K562 (cell line): ENCODE measurements at regions not wholly inside any gene's neighbourhood (a gene's known extent, or its start where the extent isn't known, plus 50 kb on each side); places are given as distances from the start of the nearest gene placed in this dataset.

Experiments used
- ATAC-seq: fragments of 200-7000 bp; cut with Tn5 transposase; 3 replicates; pipeline ENCODE4 v1.9.1; 2020; ENCODE audit warnings: moderate library complexity
- BruUV-seq: library from RNA; stranded (reverse); fragments of 400-500 nt; replicated peaks from 2 replicates; lab custom pipeline; 2021; lab: Mats Ljungman, UMichigan
- CTCF ChIA-PET: fragments of 300-600 bp; formaldehyde crosslinking; extraction: SDS; loops from one replicate; lab custom pipeline; 2021; ENCODE audit warnings: low intra/inter-chr PET ratio; lab: Yijun Ruan, JAX
- POLR2A ChIA-PET: fragments of 300-600, 350-650 bp; sonication (Branson Sonifier 250); formaldehyde crosslinking; extraction: SDS; loops from one replicate; lab custom pipeline; 2021; ENCODE audit warnings: antibody characterized with exemption, inconsistent platforms; lab: Yijun Ruan, JAX
- DNase-seq, 4 experiments: peaks; one replicate each; pipeline versions ENCODE4 v3.0.0 to v3.0.0-alpha.2; 2011 to 2018; ENCODE audit warnings: low spot score in 3 of 4, mixed read lengths in 3 of 4; ENCODE audit errors: extremely low read depth in 1 of 4
- FAIRE-seq: peaks from 2 replicates; lab custom pipeline; 2011; peaks lifted over from hg19 to GRCh38; lab: Jason Lieb, UNC
- H2AFZ ChIP-seq: 2 replicates; pipeline ENCODE4 v1.6.0; 2011; ENCODE audit warnings: low read depth, low read length, control low read depth, inconsistent platforms
- H3K27ac ChIP-seq: fragments of 200-600 bp; 3 replicates; pipeline ENCODE4 v1.8.0; 2011; ENCODE audit warnings: low read depth, mild to moderate bottlenecking, control low read depth, inconsistent platforms, low read length, moderate library complexity, mixed read lengths; ENCODE audit errors: extremely low read depth
- H3K27me3 ChIP-seq, 2 experiments: fragments of 300-600 bp in 1 of 2; 2 replicates in 1 of 2; 3 replicates in 1 of 2; pipeline versions ENCODE4 v1.6.0 to v1.8.0; 2011; ENCODE audit warnings: inconsistent platforms in 2 of 2, low read length in 2 of 2, mild to moderate bottlenecking in 1 of 2, mixed read lengths in 1 of 2, moderate library complexity in 1 of 2; ENCODE audit not compliant: control insufficient read depth in 2 of 2, insufficient read depth in 2 of 2
- H3K36me3 ChIP-seq: fragments of 300-600 bp; 3 replicates; pipeline ENCODE4 v1.8.0; 2011; ENCODE audit warnings: mild to moderate bottlenecking, low read length, inconsistent platforms; ENCODE audit not compliant: control insufficient read depth, insufficient read depth
- H3K4me1 ChIP-seq, 2 experiments: fragments of 200-600 bp in 1 of 2; replicated peaks in 1 of 2; 2 replicates in 1 of 2; 3 replicates in 1 of 2; pipeline versions ENCODE4 v1.5.1 to v1.8.0; 2011; ENCODE audit warnings: inconsistent platforms in 2 of 2, low read length in 2 of 2, mild to moderate bottlenecking in 1 of 2, mixed read lengths in 1 of 2, moderate library complexity in 1 of 2; ENCODE audit not compliant: control insufficient read depth in 2 of 2, insufficient read depth in 2 of 2
- H3K4me2 ChIP-seq: 2 replicates; pipeline ENCODE4 v1.6.1; 2011; ENCODE audit warnings: low read length, control low read depth, inconsistent platforms, mixed read lengths; ENCODE audit not compliant: insufficient read depth
- H3K4me3 ChIP-seq: fragments of 200-600 bp; sonication (generic), shearing (Covaris generic); 2 replicates; pipeline ENCODE4 v1.5.1; 2016; ENCODE audit warnings: control low read depth, inconsistent platforms
- H3K79me2 ChIP-seq: fragments of 200-600 bp; 3 replicates; pipeline ENCODE4 v1.8.0; 2011; ENCODE audit warnings: low read length, inconsistent platforms; ENCODE audit not compliant: control insufficient read depth, insufficient read depth
- H3K9ac ChIP-seq, 2 experiments: 2 replicates each; pipeline versions ENCODE4 v1.6.0 to v1.6.1; 2011; ENCODE audit warnings: low read depth in 2 of 2, low read length in 2 of 2, control low read depth in 1 of 2, inconsistent platforms in 1 of 2, mild to moderate bottlenecking in 1 of 2, mixed read lengths in 1 of 2; ENCODE audit not compliant: insufficient read depth in 1 of 2
- H3K9me1 ChIP-seq: one replicate; pipeline ENCODE4 v1.6.0; 2011; ENCODE audit warnings: inconsistent platforms, mild to moderate bottlenecking, low read length, moderate library complexity; ENCODE audit not compliant: control insufficient read depth, insufficient read depth
- H3K9me3 ChIP-seq: replicated peaks from 2 replicates; pipeline ENCODE4 v1.5.1; 2011; ENCODE audit warnings: low read depth, low read length, inconsistent platforms; ENCODE audit not compliant: control insufficient read depth, insufficient read depth
- H4K20me1 ChIP-seq: replicated peaks from 2 replicates; pipeline ENCODE4 v1.6.1; 2011; ENCODE audit warnings: low read length, inconsistent platforms, mixed read lengths; ENCODE audit not compliant: control insufficient read depth, insufficient read depth
- CSDE1 ChIP-seq, 2 experiments: fragments of 450-650 bp; IDR thresholded peaks; 2 replicates each; pipeline ENCODE4 v1.6.1; 2016; ENCODE audit warnings: mild to moderate bottlenecking in 1 of 2
- E2F3 ChIP-seq: fragments of 250-450 bp; sonication (Bioruptor Pico); IDR thresholded peaks from 2 replicates; pipeline ENCODE4 v1.4.0; 2020; ENCODE audit warnings: mild to moderate bottlenecking
- FOXJ3 ChIP-seq: sonication (generic); formaldehyde crosslinking; IDR thresholded peaks from 2 replicates; pipeline ENCODE4 v1.4.0; 2020; ENCODE audit warnings: mild to moderate bottlenecking, missing genetic modification reagents
- HIVEP1 ChIP-seq: fragments of 250-450 bp; sonication (Bioruptor Pico); IDR thresholded peaks from 2 replicates; pipeline ENCODE4 v1.4.0; 2020; ENCODE audit warnings: mild to moderate bottlenecking
- ID3 ChIP-seq, 2 experiments: fragments of 250-450 bp in 1 of 2; fragments of 450-650 bp in 1 of 2; sonication (Bioruptor Pico) in 1 of 2; IDR thresholded peaks; 2 replicates each; pipeline versions ENCODE4 v1.6.1 to v1.8.0; 2016 to 2021; ENCODE audit warnings: mild to moderate bottlenecking in 2 of 2, moderate library complexity in 2 of 2, missing compliant biosample characterization in 1 of 2, missing genetic modification characterization in 1 of 2
- KLF10 ChIP-seq: fragments of 250-450 bp; sonication (Bioruptor Pico); IDR thresholded peaks from 2 replicates; pipeline ENCODE4 v1.6.1; 2021; ENCODE audit warnings: matching md5 sums
- KLF16 ChIP-seq: IDR thresholded peaks from 2 replicates; pipeline ENCODE4 v1.6.1; 2016; ENCODE audit warnings: antibody characterized with exemption
- RBBP5 ChIP-seq: fragments of 200-600 bp; sonication (generic); IDR thresholded peaks from 2 replicates; pipeline ENCODE4 v1.6.1; 2012; ENCODE audit warnings: borderline replicate concordance, mild to moderate bottlenecking, low read length, control low read depth, inconsistent platforms; ENCODE audit not compliant: insufficient read depth, poor library complexity, severe bottlenecking
- SP1 ChIP-seq: sonication (generic); formaldehyde crosslinking; IDR thresholded peaks from 2 replicates; pipeline ENCODE4 v1.8.1; 2022; ENCODE audit warnings: mild to moderate bottlenecking, missing genetic modification reagents
- TRIM28 ChIP-seq: fragments of 450-650 bp; IDR thresholded peaks from 2 replicates; pipeline ENCODE4 v1.6.1; 2017
- ZFP36 ChIP-seq: fragments of 150-350 bp; IDR thresholded peaks from 2 replicates; pipeline ENCODE4 v1.6.1; 2018; ENCODE audit warnings: low read length, low read depth; ENCODE audit not compliant: partially characterized antibody
- ZNF347 ChIP-seq: fragments of 450-650 bp; formaldehyde crosslinking; IDR thresholded peaks from 2 replicates; pipeline ENCODE4 v1.4.0; 2020; ENCODE audit warnings: low read depth, mild to moderate bottlenecking, moderate library complexity
- ZNF592 ChIP-seq: fragments of 450-650 bp; IDR thresholded peaks from 2 replicates; pipeline ENCODE4 v1.6.1; 2017; ENCODE audit warnings: antibody characterized with exemption, mild to moderate bottlenecking
- WGBS: fragments of 100-300 bp; shearing (Covaris generic); methylation state at CpG from one replicate; pipeline ENCODE4 v1.1.6; 2016; ENCODE audit warnings: low coverage, mixed read lengths; ENCODE audit not compliant: insufficient coverage; ENCODE audit errors: missing lambda C conversion rate; 5-methylcytosine and 5-hydroxymethylcytosine counted together
- in situ Hi-C: fragments of 300-500 bp; cut with MboI; formaldehyde crosslinking; loops from 4 replicates; pipeline ENCODE4 v1.15.0; 2018; ENCODE audit warnings: inconsistent platforms, mixed read lengths
- intact Hi-C: fragments of 100-400 bp; cut with micrococcal nuclease; formaldehyde crosslinking; loops from 2 replicates; pipeline ENCODE4 v1.14.2; 2022

GRCh38 chr5:153318556-153318955, 171.9 kb upstream of the GRIA1 start:
- FAIRE-seq (no peak), DNase-seq (no peak), ATAC-seq (no peak)
- H3K4me2 ChIP-seq, result no peak overlapping the region
- no peak overlapping the region for H3K4me3 ChIP-seq
- H2AFZ ChIP-seq, result no peak overlapping the region
- no peaks in the 10 kb centered on the region for H3K27me3 ChIP-seq
- intact Hi-C loops, result no loop called here
- no peaks in the 10 kb centered on the region for H3K36me3 ChIP-seq
- no peaks in the 10 kb centered on the region for H4K20me1 ChIP-seq
- CTCF ChIA-PET, result no interaction called here
- H3K9me1 ChIP-seq, result no peaks in the 10 kb centered on the region
- POLR2A ChIA-PET, result no interaction called here
- H3K27ac ChIP-seq, result no peak overlapping the region
- in situ Hi-C loops, result no loop called here
- H3K9ac ChIP-seq, result no peak overlapping the region
- H3K9me3 ChIP-seq, result 0 out of 2 replicates have a peak, but pooled peaks cover 2% of the 10 kb centered on the region
- no peaks in the 10 kb centered on the region for H3K4me1 ChIP-seq
- BruUV-seq, result no TSS peak
- 0% methylated on average over 4 of the region's 4 CpGs for WGBS
- no peaks in the 10 kb centered on the region for H3K79me2 ChIP-seq
- TF ChIP-seq TRIM28, result no peak
- TF ChIP-seq RBBP5, result no peak
- TF ChIP-seq E2F3, result no peak
- TF ChIP-seq KLF16, result no peak

- H3K4me1 ChIP-seq, result no peaks in the 10 kb centered on the region
- 0% methylated on average over 1 of the region's 1 CpG for WGBS
- H3K4me2 ChIP-seq, result no peak overlapping the region
- H3K27me3 ChIP-seq, result no peaks in the 10 kb centered on the region
- DNase-seq (no peak), FAIRE-seq (no peak), ATAC-seq (no peak)
- H3K27ac ChIP-seq, result no peak overlapping the region
- no peaks in the 10 kb centered on the region for H3K36me3 ChIP-seq
- H3K9me3 ChIP-seq, result 0 out of 2 replicates have a peak, but pooled peaks cover 2% of the 10 kb centered on the region
- no peak overlapping the region for H3K9ac ChIP-seq
- H3K4me3 ChIP-seq, result no peak overlapping the region
- no peaks in the 10 kb centered on the region for H4K20me1 ChIP-seq
- H2AFZ ChIP-seq, result no peak overlapping the region
- POLR2A ChIA-PET, result no interaction called here
- no TSS peak for BruUV-seq
- no peaks in the 10 kb centered on the region for H3K79me2 ChIP-seq
- no peaks in the 10 kb centered on the region for H3K9me1 ChIP-seq
- intact Hi-C loops, result no loop called here
- in situ Hi-C loops, result no loop called here
- CTCF ChIA-PET, result no interaction called here
- TF ChIP-seq ZNF592, result no peak
- no peak for TF ChIP-seq SP1 (CRISPR knock-in tag)
- TF ChIP-seq ZNF347, result no peak
- no peak for TF ChIP-seq FOXJ3 (CRISPR knock-in tag)
- no peak for TF ChIP-seq ID3 (CRISPR knock-in tag; IDR thresholded peaks at IDR 0.05)
- TF ChIP-seq ID3 (tag; IDR thresholded peaks at IDR 0.05), result no peak
- TF ChIP-seq CSDE1 (IDR thresholded peaks at IDR 0.05), result no peak
- TF ChIP-seq ZFP36, result no peak
- no peak for TF ChIP-seq KLF10 (CRISPR knock-in tag)
- no peak for TF ChIP-seq HIVEP1 (CRISPR knock-in tag)
Measured at GRCh38 chr5:153321478-153321877, 169.0 kb upstream of the GRIA1 start.
